IPS-NIHi7 (cell line): ENCODE measurements at regions not wholly inside any gene's neighbourhood (a gene's known extent, or its start where the extent isn't known, plus 50 kb on each side); places are given as distances from the start of the nearest gene placed in this dataset.
A peak's percentile ranks its signal among the peaks of the same experiment; 100 is the strongest.

ENCODE experiments used
- DNase-seq: peaks from one replicate; pipeline ENCODE4 v3.0.0; 2012; ENCODE audit warnings: mixed read lengths; ENCODE audit errors: extremely low spot score

DNA sequence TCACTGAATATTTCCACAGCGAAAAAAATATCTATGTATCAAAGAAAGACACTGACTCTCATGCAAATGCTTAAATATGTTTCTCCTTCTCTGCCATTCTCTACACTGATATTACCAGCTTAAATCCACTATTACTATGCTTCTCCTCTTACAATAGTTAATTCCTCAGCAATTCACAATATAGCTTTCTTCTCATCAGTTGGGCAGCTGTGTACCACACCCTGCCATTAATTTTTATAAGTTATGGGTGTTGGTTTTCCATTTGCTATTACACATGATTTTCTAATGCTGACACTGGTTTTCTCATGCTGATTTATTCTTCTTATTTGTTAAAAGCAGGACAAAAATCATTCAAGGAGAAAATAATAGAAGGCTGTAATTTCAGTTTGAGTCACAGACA, 251.8 kb downstream of the TBX15 start:
- DNase-seq = no peak

DNA sequence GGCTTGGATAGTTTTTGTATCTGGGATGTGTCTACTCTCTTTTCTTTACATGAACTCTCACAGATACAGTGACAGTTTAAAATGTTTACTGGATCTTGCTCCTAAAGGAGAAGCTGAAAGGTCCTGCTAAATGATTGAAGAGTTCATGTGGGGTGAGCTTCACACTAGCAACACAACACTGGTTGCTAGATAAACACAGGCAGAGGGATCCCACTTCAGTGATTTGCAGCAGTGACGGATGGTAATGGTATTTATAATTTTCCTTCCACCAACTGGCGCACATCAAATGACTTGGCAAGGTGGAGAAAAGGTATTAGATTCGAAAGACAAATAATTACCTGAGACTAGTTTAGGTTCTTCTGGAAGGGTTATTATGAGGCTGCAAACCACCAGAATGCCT, 270.2 kb downstream of the TBX15 start:
- DNase-seq = no peak

DNA sequence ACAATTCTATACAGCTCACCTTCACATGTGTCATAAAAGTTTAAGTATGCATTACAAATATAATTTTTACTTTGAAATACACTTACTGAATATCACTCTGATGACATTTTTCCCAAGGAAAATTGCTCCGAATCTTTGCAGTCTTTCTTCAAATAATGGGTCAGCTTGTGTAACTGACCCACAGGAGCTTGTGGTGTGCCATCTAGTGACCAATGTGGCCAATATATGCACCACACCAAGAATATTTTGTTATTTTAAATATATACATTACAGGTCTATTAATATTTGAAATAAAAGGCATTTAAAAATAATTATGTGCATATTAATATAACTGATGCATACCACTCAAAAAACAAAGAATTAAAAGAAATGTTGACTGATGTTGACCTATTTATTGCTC, 271.4 kb downstream of the TBX15 start:
- no peak for DNase-seq

DNA sequence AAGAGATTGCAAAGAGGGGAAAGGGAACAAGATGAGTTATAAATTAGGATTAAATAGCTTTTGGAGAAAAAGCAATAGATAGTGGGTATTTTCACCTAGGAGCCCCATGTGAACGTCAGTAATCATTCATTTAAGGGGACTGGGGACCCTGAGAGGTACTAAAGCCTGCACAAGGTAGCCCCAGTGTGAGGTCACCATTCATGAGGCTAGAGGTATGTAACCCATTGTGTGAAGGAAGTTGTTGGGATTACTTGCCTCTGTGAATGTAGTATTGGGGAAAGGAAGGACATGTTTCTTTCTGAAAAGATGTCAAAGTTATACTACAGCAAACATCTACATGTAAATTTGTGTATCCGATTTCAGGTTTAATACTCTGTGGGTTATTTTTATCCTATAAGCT, 276.8 kb downstream of the TBX15 start:
- no peak for DNase-seq

DNA sequence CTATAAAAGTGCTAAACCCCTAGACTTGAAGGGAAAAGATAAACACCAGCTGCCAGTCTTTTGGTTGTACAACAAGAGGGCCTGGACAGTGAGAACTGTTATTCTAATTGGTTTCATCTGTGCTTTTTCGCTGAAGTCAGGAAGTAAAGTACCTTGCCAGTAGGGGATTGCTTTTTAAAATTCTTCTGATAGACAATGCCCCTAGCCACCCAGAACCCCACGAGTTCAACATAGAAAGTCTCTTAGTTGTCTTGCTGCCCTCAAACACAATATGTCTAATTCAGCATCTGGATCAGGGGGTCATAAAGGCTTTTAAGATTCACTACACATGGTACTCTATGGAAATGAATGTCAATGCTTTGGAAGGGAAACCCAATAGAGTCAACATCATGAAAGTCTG, 289.2 kb downstream of the TBX15 start:
- no peak for DNase-seq

DNA sequence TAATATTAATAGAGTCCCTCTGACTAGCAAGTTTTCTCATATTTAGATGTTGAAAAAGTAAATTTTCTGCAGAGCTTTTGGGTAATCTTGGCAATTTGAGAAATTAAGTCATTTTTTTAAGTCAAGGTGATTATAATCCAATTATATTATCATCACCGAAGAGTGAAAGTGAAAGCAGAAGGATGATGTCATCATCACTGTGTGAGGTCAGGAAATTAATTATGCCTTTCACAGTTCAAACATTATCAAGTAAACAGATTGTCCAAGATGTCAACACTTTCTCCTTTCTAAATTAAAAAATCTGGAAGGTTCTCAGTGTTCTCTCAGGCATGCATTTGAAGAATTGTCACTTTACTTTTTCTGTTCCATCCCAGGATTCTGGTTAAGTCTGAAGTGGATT, 296.0 kb downstream of the TBX15 start:
- no peak for DNase-seq

DNA sequence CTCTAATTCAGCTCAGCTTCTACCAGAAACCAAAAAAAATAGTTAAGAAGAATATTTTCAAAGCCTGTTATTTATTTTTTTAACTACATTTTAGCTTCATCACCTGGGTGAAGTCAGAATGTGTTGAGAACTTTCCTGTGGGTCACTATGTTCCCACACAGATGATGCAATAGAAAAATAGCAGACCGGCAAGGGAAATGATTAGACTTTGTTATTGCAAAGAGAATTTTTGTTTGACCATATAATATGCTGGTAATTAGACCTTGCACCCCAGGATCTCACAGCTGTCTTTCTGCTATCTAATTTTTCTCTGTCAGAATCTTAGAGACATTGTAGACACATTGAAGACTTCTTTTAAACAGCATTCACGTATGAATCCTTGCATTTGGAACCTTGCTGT, 299.3 kb downstream of the TBX15 start:
- DNase-seq = no peak

DNA sequence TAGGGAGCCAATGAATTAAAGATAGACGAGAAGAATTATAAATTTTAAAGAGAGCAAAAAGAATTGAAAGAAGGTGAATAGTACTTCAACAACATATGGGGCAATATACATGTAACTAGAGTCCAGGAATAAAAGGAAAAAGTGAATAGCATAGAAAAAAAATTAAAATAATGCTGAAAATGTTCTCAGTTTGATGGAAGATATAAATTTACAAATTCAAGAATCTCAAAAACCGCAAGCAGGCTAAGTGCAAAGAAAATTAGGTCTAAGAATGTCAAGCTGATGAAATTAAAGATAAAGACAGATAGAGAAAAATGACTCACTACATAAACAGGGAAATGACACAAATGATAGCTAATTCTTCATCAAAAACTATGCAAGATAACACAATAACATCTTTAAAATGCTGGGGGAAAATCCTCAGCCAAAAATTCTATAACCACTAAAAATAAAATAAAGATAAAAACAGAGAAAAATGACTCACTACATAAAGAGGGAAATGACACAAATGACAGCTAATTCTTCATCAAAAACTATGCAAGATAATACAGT, 326.3 kb downstream of the TBX15 start:
- no peak for DNase-seq

DNA sequence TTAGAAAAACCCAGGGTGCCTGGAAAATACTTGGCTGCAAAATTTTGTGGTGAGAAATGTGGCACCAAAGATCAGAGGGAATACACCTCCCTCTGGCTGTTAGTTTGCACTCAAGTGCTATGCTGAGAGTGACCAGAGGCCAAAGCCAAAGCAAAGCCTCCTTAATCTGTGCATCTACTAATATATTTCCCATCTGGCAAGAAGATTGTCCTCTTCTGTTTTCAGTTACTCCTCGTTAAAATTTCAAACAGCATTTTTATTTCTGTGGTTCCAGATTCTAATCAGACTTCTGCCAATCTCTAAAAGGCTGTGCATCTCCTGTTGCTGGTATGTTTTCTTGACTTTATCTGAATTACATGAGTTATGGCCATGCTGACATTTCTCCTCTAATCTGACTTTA, 327.4 kb downstream of the TBX15 start:
- DNase-seq = no peak

DNA sequence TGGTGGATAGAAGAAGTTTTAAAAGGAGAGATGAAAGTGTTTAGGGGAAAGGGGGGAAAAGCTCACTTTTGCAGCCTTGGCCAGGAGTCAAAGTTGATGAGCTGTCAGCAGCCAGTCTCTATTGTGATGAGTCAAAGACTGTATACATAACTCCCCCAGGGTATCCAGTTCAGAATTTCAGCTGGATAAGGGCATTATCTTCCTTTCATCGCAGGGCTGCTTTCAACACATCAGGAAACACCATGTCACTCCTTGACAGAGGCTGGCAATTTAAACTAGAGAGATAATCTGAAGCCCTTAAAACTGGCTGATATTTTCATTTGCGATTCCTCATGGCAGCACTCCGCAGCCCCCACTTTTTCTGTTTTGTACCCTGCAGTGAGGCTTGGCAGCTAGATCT, 328.5 kb downstream of the TBX15 start:
- DNase-seq = peak; percentile 9

DNA sequence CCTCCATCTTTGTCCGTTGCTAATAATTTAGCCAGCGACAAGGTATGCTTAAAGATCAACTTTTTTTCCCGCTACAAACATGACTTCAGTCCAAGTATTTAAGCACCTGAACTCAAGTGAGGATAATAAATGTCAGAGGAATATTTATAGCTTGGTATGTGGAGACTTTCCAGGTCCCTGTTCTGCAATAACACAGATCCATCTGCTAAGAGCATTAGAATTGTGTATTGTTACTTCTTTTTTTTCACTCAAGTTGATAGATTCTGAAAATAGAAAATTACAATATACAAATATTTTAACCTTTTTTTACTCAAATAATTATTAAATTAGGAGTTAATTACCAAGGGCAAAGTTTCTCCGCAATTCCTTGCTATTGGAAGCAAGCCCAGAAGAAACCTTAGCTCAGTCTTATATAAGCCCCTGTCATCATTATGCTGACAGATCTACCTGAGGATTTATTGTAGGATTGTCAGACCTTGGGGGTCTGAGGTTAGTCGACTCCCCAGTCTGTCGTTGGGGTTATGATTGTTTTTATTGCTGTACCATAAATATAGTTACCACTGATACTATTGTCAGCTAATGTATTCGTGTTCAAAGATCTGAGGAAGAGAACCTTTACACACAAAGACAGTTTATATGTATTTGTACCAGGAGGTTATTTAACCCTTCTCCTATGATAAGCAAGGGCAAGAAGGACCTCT, 337.9 kb downstream of the TBX15 start:
- DNase-seq = no peak

DNA sequence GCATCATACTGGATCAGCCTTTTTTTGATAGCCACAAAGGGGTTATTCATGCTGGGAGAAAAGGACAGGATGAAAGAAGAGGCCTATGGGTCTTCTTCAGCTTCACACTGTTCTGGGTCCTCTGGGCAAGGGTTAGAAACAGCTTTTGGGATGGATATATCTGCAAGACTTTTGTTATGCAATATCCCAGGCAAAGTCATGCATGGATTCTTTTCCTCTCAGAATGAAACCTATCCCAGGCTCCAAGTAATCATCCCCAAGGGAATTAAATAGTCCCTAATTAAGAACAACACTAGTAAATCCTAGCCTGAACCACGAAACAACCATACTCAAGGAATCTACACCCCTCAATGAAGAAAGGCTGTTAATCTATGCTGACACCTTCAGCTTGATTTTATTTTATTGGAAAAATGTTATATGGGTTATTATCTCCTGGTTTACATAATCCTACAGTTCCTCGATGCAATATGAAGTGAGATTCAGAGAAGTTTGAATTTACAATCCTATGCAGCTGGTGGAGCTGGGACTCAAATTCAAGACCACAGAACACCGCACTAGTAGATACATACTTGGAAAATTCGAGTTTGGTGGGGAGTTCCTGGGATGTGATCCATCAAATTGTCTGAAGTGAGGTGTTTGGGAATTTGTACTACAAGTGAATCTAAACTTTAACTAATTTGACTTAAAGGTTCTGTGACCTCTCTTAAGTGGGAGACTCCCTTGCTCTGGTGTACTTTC, 338.6 kb downstream of the TBX15 start:
- no peak for DNase-seq

DNA sequence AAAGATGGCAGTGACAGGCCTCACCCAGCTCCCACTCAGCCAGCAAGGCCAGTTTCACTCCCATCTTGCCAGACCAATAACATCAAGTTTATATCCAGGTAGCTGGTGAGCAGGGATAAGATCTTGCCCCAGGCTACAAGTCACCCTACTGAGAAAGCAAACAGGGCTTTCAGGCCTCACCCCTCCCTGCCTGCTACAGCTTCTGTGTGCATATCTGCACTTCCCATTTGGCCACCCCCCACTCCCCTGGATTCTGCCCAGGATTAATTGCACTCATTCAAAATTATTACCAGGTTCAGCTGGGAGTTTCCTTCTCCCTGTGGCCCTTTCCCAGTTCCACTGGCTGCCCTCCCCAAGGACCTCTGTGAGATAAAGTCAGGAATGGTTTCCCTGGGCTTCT, 352.1 kb downstream of the TBX15 start:
- no peak for DNase-seq

DNA sequence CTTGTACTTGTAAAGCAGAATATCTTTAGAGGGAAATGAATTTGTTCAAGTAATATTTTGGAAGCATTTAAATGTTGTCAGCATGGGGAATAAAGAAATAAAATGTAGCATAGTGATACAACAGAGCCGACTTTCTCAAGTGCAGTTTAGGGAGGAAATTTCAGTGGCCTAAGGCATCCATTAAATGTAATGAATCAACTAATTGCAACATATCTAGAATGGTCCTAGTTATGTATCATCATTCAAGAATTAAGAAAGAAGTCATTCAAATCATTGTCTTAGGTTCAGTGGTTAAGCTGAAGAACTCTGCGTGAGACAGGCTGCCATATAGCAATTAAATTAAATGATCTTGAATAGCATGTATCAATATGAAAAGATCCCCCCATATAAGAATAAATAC, 360.7 kb downstream of the TBX15 start:
- DNase-seq = no peak

DNA sequence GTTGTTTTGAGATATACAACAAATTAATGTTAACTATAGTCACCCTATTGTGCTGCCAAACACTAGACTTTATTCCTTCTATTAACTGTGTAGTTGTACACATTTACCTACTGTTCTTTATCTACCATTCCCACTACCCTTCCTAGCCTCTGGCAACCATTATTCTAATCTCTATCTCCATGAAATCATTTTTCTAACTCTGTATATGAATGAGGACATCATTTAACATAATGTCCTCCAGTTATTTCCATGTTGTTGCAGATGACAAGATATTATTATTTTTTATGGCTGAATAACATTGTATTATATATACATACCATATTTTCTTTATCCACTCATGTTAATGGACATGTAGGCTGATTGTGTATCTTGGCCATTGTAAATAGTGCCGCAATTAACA, 366.3 kb downstream of the TBX15 start:
- no peak for DNase-seq

DNA sequence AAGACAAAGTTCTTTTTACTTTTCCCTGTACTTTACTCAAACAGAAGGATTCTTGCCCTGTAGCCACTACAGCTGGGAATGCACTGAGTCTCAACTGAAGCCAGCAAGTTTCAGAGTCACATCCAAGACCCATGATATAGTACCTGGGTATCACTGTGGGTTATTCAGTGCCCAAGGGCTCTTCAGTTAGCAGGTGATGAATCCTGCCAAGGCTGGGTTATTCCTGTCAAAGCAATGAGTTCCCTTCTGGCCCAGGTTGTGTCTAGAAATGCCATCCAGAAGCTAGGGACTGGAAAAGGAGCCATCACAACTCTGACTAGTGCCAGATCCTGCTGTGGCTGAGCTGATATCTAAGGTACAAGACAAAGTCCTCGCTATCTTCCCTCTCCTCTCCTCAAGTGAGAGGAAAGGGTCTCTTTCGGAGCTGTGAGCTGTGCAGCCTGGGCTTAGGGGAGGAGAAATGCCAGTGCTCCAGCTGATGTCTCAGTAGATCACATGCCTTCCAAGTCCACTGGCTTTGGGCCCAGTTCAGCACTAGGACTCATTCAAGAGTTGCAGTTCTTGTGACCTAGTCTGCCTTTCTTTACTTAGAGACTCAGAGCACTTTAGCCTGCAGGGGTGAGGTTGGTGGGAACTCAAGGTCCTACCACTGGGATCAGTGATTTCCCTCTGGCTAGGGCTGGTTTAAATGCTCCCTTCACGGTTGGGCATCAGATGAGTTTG, 369.4 kb downstream of the TBX15 start:
- DNase-seq = no peak

DNA sequence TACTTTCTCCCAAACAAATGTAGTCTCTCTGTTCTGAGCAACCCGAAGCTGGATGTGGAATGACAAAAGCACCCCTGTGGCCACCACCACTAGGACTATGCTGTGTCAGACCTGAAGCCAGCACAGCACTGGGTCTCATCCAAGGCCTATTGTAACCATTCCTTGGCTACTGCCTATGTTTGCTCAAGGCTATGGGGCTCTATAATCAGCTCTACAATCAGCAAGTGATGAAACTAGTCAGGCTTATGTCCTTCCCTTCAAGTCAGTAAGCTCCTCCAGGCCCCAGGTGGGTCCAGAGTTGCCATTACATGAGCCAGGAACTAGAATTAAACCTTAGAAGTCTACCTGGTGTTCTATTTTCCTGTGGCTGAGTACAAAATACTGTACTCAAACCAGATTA, 370.2 kb downstream of the TBX15 start:
- no peak for DNase-seq

DNA sequence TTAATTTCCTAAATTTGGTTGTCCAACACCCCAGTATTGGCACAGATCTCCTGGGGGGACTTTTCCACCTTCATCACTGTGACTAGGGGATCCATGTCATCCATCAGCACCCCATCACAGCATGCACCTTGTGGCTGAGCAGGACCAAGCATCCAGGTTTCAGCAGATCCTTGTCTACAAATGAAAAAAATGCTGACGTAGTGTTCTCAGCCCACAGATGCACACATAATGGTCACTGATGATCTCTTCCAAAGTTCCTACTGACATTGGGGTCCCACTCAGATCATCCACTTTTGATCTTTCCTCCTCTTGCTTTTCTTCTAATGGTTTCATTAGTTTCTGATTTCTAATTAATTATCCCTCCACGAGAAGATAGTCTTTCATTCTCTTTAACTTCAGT, 373.1 kb downstream of the TBX15 start:
- no peak for DNase-seq

DNA sequence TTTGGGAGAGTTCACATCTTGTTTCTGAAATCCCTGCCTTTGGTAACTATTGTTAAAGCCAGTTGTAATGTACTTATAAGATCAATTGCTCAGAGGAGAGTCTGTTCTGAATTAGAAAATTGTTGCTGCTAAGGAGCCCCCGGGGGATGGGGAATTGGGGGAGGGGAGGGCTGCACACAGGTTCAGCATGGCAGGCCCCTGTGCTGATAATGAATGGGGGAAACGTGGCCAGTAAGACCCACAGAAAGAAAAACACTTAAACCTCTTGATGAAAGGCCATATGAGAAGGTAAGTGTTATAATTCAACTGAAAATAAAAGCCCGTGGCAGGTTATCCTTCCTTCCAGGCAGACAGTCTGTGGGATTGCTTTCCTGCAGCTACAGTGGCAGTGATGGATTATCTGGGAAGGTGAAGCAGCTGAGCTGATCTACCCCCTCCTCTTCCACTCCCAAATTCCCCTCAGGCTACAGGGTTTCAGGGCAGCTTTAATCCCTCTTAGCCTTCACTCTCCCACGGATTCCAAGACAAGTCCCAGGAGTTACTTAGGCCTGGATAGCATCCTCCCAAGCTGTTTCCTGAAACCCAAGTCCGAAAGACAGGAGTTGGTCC, 398.8 kb downstream of the TBX15 start:
- DNase-seq = no peak

DNA sequence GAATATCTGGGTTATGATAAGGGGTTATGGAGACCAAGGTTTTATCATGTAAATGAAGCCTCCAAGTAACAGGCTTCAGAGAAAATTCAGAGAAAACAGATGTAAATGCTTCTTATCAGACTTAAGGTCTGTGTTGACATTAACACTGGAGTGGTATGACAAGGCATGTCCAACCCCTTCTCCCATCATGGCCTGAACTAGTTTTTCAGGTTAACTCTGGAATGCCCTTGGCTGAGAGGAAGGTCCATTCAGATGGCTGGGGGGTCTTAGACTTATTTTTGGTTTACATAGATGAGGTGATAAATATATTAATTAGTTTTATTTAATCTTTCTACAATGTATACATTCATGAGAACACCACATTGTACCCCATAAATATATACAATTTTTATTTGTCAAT, 399.6 kb downstream of the TBX15 start:
- no peak for DNase-seq

DNA sequence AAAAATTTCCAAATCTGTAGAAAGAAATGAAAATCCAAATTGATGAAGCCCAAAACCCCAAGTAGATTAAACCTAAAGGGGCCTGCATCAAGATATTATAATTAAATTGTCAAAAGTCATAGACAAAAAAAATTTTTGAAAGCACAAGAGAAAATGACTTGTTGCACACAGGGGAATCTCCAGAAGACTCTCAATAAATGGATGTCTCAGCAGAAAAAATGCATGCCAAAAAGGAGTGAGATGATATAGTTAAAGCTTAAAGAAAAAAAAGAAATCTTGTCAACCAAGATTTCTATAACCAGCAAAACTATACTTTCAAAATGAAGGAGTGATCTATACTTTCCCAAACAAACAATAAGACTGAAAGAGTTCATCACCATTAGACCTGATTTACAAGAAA, 393.2 kb upstream of the SPAG17 start:
- DNase-seq = no peak

DNA sequence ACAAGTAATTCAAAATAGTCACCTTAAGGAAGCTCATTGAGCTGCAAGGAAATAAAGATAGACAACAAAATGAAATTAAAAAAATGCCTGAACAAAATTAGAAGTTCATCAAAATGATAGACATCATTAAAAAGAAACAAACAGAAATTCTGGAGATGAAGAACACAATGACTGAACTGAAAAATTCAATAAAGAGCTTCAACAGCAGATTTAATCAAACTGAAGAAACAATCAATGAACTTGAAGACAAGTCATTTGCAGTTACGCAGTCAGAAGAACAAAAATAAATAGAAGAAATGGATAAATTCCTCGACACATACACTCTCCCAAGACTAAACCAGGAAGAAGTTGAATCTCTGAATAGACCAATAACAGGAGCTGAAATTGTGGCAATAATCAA, 390.0 kb upstream of the SPAG17 start:
- DNase-seq = no peak
